MCF 10A (cell line): ENCODE measurements at regions not wholly inside any gene's neighbourhood (a gene's known extent, or its start where the extent isn't known, plus 50 kb on each side); places are given as distances from the start of the nearest gene placed in this dataset.

ENCODE experiments used
- BruUV-seq: library from RNA; stranded (reverse); fragments of 400-500 nt; replicated peaks from 2 replicates; lab custom pipeline; 2021; lab: Mats Ljungman, UMichigan
- CTCF ChIA-PET: fragments of 300-600 bp; sonication (Branson Sonifier 250); formaldehyde crosslinking; extraction: SDS; loops from one replicate; lab custom pipeline; 2021; ENCODE audit warnings: antibody characterized with exemption, inconsistent platforms; lab: Yijun Ruan, JAX
- POLR2A ChIA-PET: fragments of 300-600, 350-650 bp; sonication (Branson Sonifier 250); formaldehyde crosslinking; extraction: SDS; loops from one replicate; lab custom pipeline; 2020; ENCODE audit warnings: antibody characterized with exemption, inconsistent platforms; lab: Yijun Ruan, JAX
- DNase-seq: peaks from one replicate; pipeline ENCODE4 v3.0.0-alpha.2; 2018; ENCODE audit not compliant: unreplicated experiment
- H3K27ac Mint-ChIP-seq: one replicate; pipeline ENCODE4 v1.8.0; 2022; ENCODE audit warnings: mild to moderate bottlenecking, low read depth, mixed read lengths; ENCODE audit not compliant: unreplicated experiment
- H3K27me3 Mint-ChIP-seq: one replicate; pipeline ENCODE4 v1.8.0; 2022; ENCODE audit warnings: mixed read lengths; ENCODE audit not compliant: insufficient read depth, unreplicated experiment
- H3K36me3 Mint-ChIP-seq: one replicate; pipeline ENCODE4 v1.8.0; 2022; ENCODE audit warnings: mild to moderate bottlenecking, moderate library complexity, mixed read lengths; ENCODE audit not compliant: insufficient read depth, unreplicated experiment
- H3K4me1 Mint-ChIP-seq: one replicate; pipeline ENCODE4 v1.8.0; 2022; ENCODE audit warnings: mixed read lengths; ENCODE audit not compliant: insufficient read depth, unreplicated experiment
- H3K4me3 Mint-ChIP-seq: one replicate; pipeline ENCODE4 v1.8.0; 2022; ENCODE audit warnings: mild to moderate bottlenecking, moderate library complexity, mixed read lengths; ENCODE audit not compliant: unreplicated experiment
- H3K9me3 Mint-ChIP-seq: one replicate; pipeline ENCODE4 v1.8.0; 2022; ENCODE audit warnings: mixed read lengths; ENCODE audit not compliant: unreplicated experiment
- CTCF ChIP-seq: fragments of 200-600 bp; IDR thresholded peaks from one replicate; pipeline ENCODE4 v1.8.0; 2022; ENCODE audit warnings: antibody characterized with exemption, mild to moderate bottlenecking; ENCODE audit not compliant: unreplicated experiment
- intact Hi-C: fragments of 100-400 bp; cut with micrococcal nuclease; formaldehyde crosslinking; loops from 2 replicates; pipeline ENCODE4 v1.14.1; 2022

DNA sequence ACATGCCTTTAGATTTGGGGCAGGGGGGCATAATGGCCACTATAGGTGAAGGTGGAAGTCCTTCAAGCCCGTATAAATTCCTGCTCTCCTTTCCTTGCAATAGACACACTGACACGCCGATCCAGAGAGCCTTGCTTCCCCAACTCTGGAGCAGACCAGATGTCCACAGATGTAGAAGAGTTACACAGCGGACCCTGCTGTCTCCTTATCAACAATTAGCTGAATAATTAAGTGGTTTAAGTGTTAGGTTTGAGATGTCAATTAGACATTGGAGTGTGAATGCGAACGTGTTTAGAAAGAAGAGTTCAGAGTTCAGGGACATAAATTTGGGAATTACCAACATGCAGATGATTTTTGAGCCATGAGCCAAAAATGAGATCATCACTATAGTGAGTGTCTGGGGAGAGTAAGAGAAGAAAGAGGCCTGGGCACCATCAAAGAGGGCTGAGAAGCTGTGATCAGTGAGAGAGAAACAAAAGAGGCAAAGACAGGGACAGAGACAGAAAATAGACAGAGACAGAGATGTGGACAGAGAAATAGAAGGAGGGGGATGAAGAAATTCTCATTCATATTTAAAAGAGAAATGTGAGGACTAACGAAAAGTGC is 734.4 kb upstream of the ADAMTS16 start:
- Mint-ChIP-seq H3K27me3 (no peaks in the 10 kb centered on the region), H3K27ac (no peak overlapping the region), H3K36me3 (no peaks in the 10 kb centered on the region), H3K4me1 (no peaks in the 10 kb centered on the region), H3K4me3 (no peak overlapping the region), H3K9me3 (peaks cover 26% of the 10 kb centered on the region)
- ChIA-PET POLR2A (no interaction called here), CTCF (no interaction called here)
- no peak for TF ChIP-seq CTCF
- no peak for DNase-seq
- intact Hi-C loops, result no loop called here
- BruUV-seq, result no TSS peak

DNA sequence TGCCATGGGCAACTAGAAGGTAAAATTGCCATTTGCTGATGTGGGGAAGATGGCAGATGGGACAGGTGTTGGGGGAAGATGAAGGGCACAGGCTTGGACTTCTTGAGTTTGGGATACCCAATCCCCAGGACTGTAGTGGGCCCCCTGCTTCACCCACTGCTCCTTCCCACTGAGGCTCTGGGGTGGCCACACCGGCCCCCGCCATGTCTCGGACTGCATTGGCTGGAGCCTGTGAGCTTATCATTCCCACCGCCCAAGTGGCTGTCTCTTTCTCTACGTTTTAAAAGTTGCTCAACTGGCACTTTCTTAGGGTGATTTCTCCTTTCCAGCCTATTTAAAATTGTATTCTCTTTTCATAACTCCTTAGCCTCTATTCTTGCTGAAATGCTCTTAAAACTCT is 730.0 kb upstream of the ADAMTS16 start:
- BruUV-seq, result no TSS peak
- Mint-ChIP-seq H3K4me1 (no peaks in the 10 kb centered on the region), H3K9me3 (peaks cover 8% of the 10 kb centered on the region), H3K27ac (no peak overlapping the region), H3K36me3 (no peaks in the 10 kb centered on the region), H3K27me3 (no peaks in the 10 kb centered on the region), H3K4me3 (no peak overlapping the region)
- TF ChIP-seq CTCF, result no peak
- DNase-seq, result no peak
- intact Hi-C loops, result no loop called here
- POLR2A ChIA-PET, result no interaction called here
- CTCF ChIA-PET, result no interaction called here

DNA sequence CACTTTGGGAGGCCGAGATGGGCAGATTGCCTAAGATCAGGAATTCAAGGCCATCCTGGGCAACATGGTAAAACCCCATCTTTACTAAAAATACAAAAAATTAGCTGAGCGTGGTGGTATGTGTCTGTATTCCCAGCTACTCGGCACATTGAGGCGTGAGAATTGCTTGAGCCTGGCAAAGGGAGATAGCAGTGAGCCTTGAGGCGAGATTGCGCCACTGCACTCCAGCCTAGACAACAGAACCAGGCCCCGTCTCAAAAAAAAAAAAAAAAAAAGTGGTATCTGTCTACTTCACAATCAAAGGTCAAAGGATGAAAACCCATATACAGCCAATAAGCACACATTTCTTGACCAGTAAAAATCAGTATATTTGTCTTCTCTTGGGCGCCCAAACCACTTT is 728.5 kb upstream of the ADAMTS16 start:
- Mint-ChIP-seq H3K4me3 (no peak overlapping the region), H3K36me3 (no peaks in the 10 kb centered on the region), H3K9me3 (no peaks in the 10 kb centered on the region), H3K27ac (no peak overlapping the region), H3K27me3 (no peaks in the 10 kb centered on the region), H3K4me1 (no peaks in the 10 kb centered on the region)
- intact Hi-C loops, result no loop called here
- BruUV-seq, result no TSS peak
- peak; percentile 39 for DNase-seq
- no peak for TF ChIP-seq CTCF
- ChIA-PET CTCF (no interaction called here), POLR2A (interaction anchor here (0.6 to 1.4 kb wide), 2 partner anchors 39 to 1049 kb away, joined by 3 read pairs; no protein-coding TSS in a partner anchor)

GRCh38 chr5:4413996-4414395 is 726.1 kb upstream of the ADAMTS16 start:
- H3K27ac Mint-ChIP-seq, result no peak overlapping the region
- H3K4me1 Mint-ChIP-seq, result no peaks in the 10 kb centered on the region
- TF ChIP-seq CTCF, result no peak
- DNase-seq, result no peak
- CTCF ChIA-PET, result interaction anchor here (0.6 kb wide), 1 partner anchor 809 kb away, joined by 3 read pairs; no protein-coding TSS in a partner anchor
- no peaks in the 10 kb centered on the region for H3K27me3 Mint-ChIP-seq
- intact Hi-C loops, result no loop called here
- no peak overlapping the region for H3K4me3 Mint-ChIP-seq
- POLR2A ChIA-PET, result interaction anchor here (0.6 kb wide), 1 partner anchor 943 kb away, joined by 3 read pairs; no protein-coding TSS in a partner anchor
- no peaks in the 10 kb centered on the region for H3K36me3 Mint-ChIP-seq
- no TSS peak for BruUV-seq
- peaks cover 7% of the 10 kb centered on the region for H3K9me3 Mint-ChIP-seq
